BJ (cell line): ENCODE measurements at regions not wholly inside any gene's neighbourhood (a gene's known extent, or its start where the extent isn't known, plus 50 kb on each side); places are given as distances from the start of the nearest gene placed in this dataset.

Experiments
- CTCF ChIA-PET: fragments of 350-600 bp; formaldehyde crosslinking; extraction: SDS; loops from one replicate; lab custom pipeline; 2021; ENCODE audit warnings: antibody characterized with exemption, inconsistent platforms; lab: Yijun Ruan, JAX
- POLR2A ChIA-PET: fragments of 300-600 bp; sonication (Branson Sonifier 250); formaldehyde crosslinking; extraction: SDS; loops from one replicate; lab custom pipeline; 2021; ENCODE audit warnings: antibody characterized with exemption; lab: Charles Lee
- DNase-seq: peaks from one replicate; pipeline ENCODE4 v3.0.0-alpha.2; 2011; ENCODE audit warnings: low read depth
- H3K27me3 ChIP-seq: 2 replicates; pipeline ENCODE4 v1.6.0; 2011; ENCODE audit warnings: low read length; ENCODE audit not compliant: control insufficient read depth, insufficient read depth
- H3K36me3 ChIP-seq: 2 replicates; pipeline ENCODE4 v1.5.1; 2011; ENCODE audit warnings: low read length; ENCODE audit not compliant: control insufficient read depth, insufficient read depth
- H3K4me3 ChIP-seq: 2 replicates; pipeline ENCODE4 v1.5.1; 2011; ENCODE audit warnings: low read depth, mild to moderate bottlenecking, control low read depth, low read length
- CTCF ChIP-seq: IDR thresholded peaks from 2 replicates; pipeline ENCODE4 v1.5.1; 2011; ENCODE audit warnings: low read depth, mild to moderate bottlenecking, control low read depth, inconsistent platforms, low read length, moderate library complexity; ENCODE audit not compliant: insufficient read depth

- POLR2A ChIA-PET = no interaction called here
- TF ChIP-seq CTCF = no peak
- CTCF ChIA-PET = no interaction called here
- Histone ChIP-seq H3K27me3 (no peaks in the 10 kb centered on the region), H3K36me3 (no peaks in the 10 kb centered on the region), H3K4me3 (no peak overlapping the region)
- no peak for DNase-seq
These were observed 72.0 kb upstream of the CD96 start for GRCh38 chr3:111470032-111470431.

GRCh38 chr3:111471831-111472230 is 70.2 kb upstream of the CD96 start:
- ChIA-PET POLR2A (no interaction called here), CTCF (no interaction called here)
- no peaks in the 10 kb centered on the region for H3K36me3 ChIP-seq
- no peak for DNase-seq
- no peaks in the 10 kb centered on the region for H3K27me3 ChIP-seq
- no peak overlapping the region for H3K4me3 ChIP-seq
- TF ChIP-seq CTCF = no peak

- Histone ChIP-seq H3K4me3 (no peak overlapping the region), H3K27me3 (no peaks in the 10 kb centered on the region), H3K36me3 (no peaks in the 10 kb centered on the region)
- no peak for TF ChIP-seq CTCF
- ChIA-PET CTCF (no interaction called here), POLR2A (no interaction called here)
- no peak for DNase-seq
These were observed 69.4 kb upstream of the CD96 start for GRCh38 chr3:111472556-111472955.

GRCh38 chr3:111473550-111473949 is 68.4 kb upstream of the CD96 start:
- ChIA-PET CTCF (no interaction called here), POLR2A (no interaction called here)

GRCh38 chr3:111476701-111477100 is 65.3 kb upstream of the CD96 start:
- no peak overlapping the region for H3K4me3 ChIP-seq
- ChIA-PET POLR2A (no interaction called here), CTCF (no interaction called here)
- DNase-seq = no peak
- H3K27me3 ChIP-seq = no peaks in the 10 kb centered on the region
- TF ChIP-seq CTCF = no peak
- H3K36me3 ChIP-seq = no peaks in the 10 kb centered on the region

More at GRCh38 chr3:111473550-111473949, 68.4 kb upstream of the CD96 start:
- no peak for TF ChIP-seq CTCF
- no peaks in the 10 kb centered on the region for H3K27me3 ChIP-seq
- no peak for DNase-seq
- no peaks in the 10 kb centered on the region for H3K36me3 ChIP-seq
- no peak overlapping the region for H3K4me3 ChIP-seq
